ENCODE measurements at regions not wholly inside any gene's neighbourhood (a gene's known extent, or its start where the extent isn't known, plus 50 kb on each side); places are given as distances from the start of the nearest gene placed in this dataset.

DNA sequence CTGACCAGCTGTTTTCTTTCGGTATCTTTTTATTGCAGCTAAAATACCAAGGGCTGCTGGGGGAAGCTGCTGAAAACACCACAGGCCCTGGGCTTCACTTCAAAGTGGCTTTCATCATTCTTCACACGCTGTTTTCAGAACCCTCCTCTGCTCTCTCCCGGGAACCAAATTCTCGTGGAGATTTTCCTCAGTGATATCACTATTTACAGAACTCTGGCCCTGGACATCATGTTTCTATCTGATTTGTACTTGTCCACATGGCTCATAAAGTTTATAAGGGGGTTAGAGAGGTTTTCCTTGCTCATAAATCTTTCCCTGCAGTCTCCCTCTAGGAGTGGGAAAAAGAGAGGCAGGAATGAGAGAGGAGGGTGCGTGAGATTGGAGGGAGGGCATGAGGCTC, 177.4 kb upstream of the NPVF start:
- TF ChIP-seq, protein P1, sequence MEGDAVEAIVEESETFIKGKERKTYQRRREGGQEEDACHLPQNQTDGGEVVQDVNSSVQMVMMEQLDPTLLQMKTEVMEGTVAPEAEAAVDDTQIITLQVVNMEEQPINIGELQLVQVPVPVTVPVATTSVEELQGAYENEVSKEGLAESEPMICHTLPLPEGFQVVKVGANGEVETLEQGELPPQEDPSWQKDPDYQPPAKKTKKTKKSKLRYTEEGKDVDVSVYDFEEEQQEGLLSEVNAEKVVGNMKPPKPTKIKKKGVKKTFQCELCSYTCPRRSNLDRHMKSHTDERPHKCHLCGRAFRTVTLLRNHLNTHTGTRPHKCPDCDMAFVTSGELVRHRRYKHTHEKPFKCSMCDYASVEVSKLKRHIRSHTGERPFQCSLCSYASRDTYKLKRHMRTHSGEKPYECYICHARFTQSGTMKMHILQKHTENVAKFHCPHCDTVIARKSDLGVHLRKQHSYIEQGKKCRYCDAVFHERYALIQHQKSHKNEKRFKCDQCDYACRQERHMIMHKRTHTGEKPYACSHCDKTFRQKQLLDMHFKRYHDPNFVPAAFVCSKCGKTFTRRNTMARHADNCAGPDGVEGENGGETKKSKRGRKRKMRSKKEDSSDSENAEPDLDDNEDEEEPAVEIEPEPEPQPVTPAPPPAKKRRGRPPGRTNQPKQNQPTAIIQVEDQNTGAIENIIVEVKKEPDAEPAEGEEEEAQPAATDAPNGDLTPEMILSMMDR (conservative IDR thresholded peaks at IDR 0.05; ENCODE audit: low read length): no peak
- no peak for TF ChIP-seq EZH2phosphoT487 (IDR thresholded peaks at IDR 0.05; ENCODE audit: borderline replicate concordance, low read depth, low read length)

All from OCI-LY7 (cell line).